A549 (cell line): ENCODE measurements at regions not wholly inside any gene's neighbourhood (a gene's known extent, or its start where the extent isn't known, plus 50 kb on each side); places are given as distances from the start of the nearest gene placed in this dataset.

Experiments
- ATAC-seq, 2 experiments: fragments of 200-7000 bp in 1 of 2; fragments of >200 bp in 1 of 2; cut with Nextera tagmentation in 1 of 2; cut with Tn5 transposase in 1 of 2; 3 replicates each; pipeline versions ENCODE4 v1.8.0 to v1.9.1; 2018 to 2020; ENCODE audit warnings: mild to moderate bottlenecking in 1 of 2, moderate library complexity in 1 of 2
- CTCF ChIA-PET: fragments of 300-600 bp; sonication (Branson Sonifier 250); formaldehyde crosslinking; extraction: SDS; loops from one replicate; lab custom pipeline; 2021; ENCODE audit warnings: antibody characterized with exemption, inconsistent platforms; lab: Yijun Ruan, JAX
- POLR2A ChIA-PET: fragments of 350-600 bp; formaldehyde crosslinking; extraction: SDS; loops from one replicate; lab custom pipeline; 2021; ENCODE audit warnings: antibody characterized with exemption, inconsistent platforms; lab: Yijun Ruan, JAX
- DNase-seq, 2 experiments: peaks; one replicate each; pipeline versions ENCODE4 v3.0.0 to v3.0.0-alpha.2; 2011 to 2016; ENCODE audit warnings: low read depth in 1 of 2, low spot score in 1 of 2
- FAIRE-seq: peaks from 2 replicates; lab custom pipeline; 2011; peaks lifted over from hg19 to GRCh38; lab: Jason Lieb, UNC
- H3K27ac ChIP-seq, 2 experiments: fragments of >200 bp; sonication (Bioruptor Twin); formaldehyde crosslinking; 3 replicates each; pipeline ENCODE4 v1.5.1; 2016 to 2017
- H3K4me1 ChIP-seq: fragments of >200 bp; sonication (Bioruptor Twin); formaldehyde crosslinking; 3 replicates; pipeline ENCODE4 v1.6.1; 2016
- H3K4me2 ChIP-seq: fragments of >200 bp; sonication (Bioruptor Twin); formaldehyde crosslinking; 3 replicates; pipeline ENCODE4 v1.6.1; 2016
- H3K4me3 ChIP-seq: fragments of >200 bp; sonication (Bioruptor Twin); formaldehyde crosslinking; 3 replicates; pipeline ENCODE4 v1.5.1; 2016
- H3K9me3 ChIP-seq: fragments of >200 bp; sonication (Bioruptor Twin); formaldehyde crosslinking; 3 replicates; pipeline ENCODE4 v1.6.1; 2016
- CBX8 ChIP-seq: fragments of 200-600 bp; sonication (generic); IDR thresholded peaks from 2 replicates; pipeline ENCODE4 v1.6.1; 2016
- CHD4 ChIP-seq: fragments of 200-600 bp; sonication (generic); IDR thresholded peaks from 2 replicates; pipeline ENCODE4 v1.6.1; 2016; ENCODE audit warnings: antibody characterized with exemption, mild to moderate bottlenecking, borderline replicate concordance
- EHF ChIP-seq: fragments of 250-450 bp; sonication (Bioruptor Pico); IDR thresholded peaks from 2 replicates; pipeline ENCODE4 v1.5.0; 2020; ENCODE audit warnings: mild to moderate bottlenecking
- EHMT2 ChIP-seq: fragments of 200-600 bp; sonication (generic); IDR thresholded peaks from 2 replicates; pipeline ENCODE4 v1.6.1; 2016; ENCODE audit warnings: antibody characterized with exemption, low read depth, mild to moderate bottlenecking, moderate library complexity
- EP300 ChIP-seq, 2 experiments: fragments of >200 bp; sonication (Bioruptor Twin); formaldehyde crosslinking; IDR thresholded peaks; 2 replicates in 1 of 2; 3 replicates in 1 of 2; pipeline ENCODE4 v1.6.1; 2016 to 2017
- FOSB ChIP-seq: fragments of 250-450 bp; sonication (Bioruptor Pico); IDR thresholded peaks from 2 replicates; pipeline ENCODE4 v1.5.0; 2020; ENCODE audit warnings: mild to moderate bottlenecking, moderate library complexity
- FOXS1 ChIP-seq: fragments of 250-450 bp; sonication (Bioruptor Pico); IDR thresholded peaks from 2 replicates; pipeline ENCODE4 v1.5.0; 2020; ENCODE audit warnings: mild to moderate bottlenecking, moderate library complexity
- GATA3 ChIP-seq: IDR thresholded peaks from 2 replicates; pipeline ENCODE4 v1.6.1; 2012; ENCODE audit warnings: borderline replicate concordance
- HEYL ChIP-seq: fragments of 250-450 bp; sonication (Bioruptor Pico); IDR thresholded peaks from 2 replicates; pipeline ENCODE4 v1.8.0; 2021; ENCODE audit warnings: mild to moderate bottlenecking, moderate library complexity
- HOXB13 ChIP-seq: fragments of 250-450 bp; sonication (Bioruptor Pico); IDR thresholded peaks from 2 replicates; pipeline ENCODE4 v1.5.0; 2020; ENCODE audit warnings: low read depth, mild to moderate bottlenecking, moderate library complexity
- HOXB5 ChIP-seq: fragments of 250-450 bp; sonication (Bioruptor Pico); IDR thresholded peaks from 2 replicates; pipeline ENCODE4 v1.5.0; 2020; ENCODE audit warnings: mild to moderate bottlenecking, moderate library complexity
- KDM1A ChIP-seq: fragments of 200-600 bp; sonication (generic); IDR thresholded peaks from 2 replicates; pipeline ENCODE4 v1.6.1; 2016; ENCODE audit warnings: low read depth, mild to moderate bottlenecking
- MYC ChIP-seq: IDR thresholded peaks from 2 replicates; pipeline ENCODE4 v1.6.1; 2012; ENCODE audit warnings: mild to moderate bottlenecking, inconsistent platforms, low read length, improper control_type of control experiment, borderline replicate concordance
- NFE2L2 ChIP-seq: fragments of 150-350 bp; conservative IDR thresholded peaks from 2 replicates; pipeline ENCODE4 v1.6.1; 2014; ENCODE audit warnings: low read length
- NR3C1 ChIP-seq: fragments of >200 bp; sonication (Bioruptor Twin); formaldehyde crosslinking; IDR thresholded peaks from 3 replicates; pipeline ENCODE4 v1.6.1; 2017
- POLR2A ChIP-seq: IDR thresholded peaks from 2 replicates; pipeline ENCODE4 v1.6.1; 2012; ENCODE audit warnings: mild to moderate bottlenecking, low read length
- POLR2AphosphoS2 ChIP-seq: conservative IDR thresholded peaks from 2 replicates; pipeline ENCODE4 v1.6.1; 2012; ENCODE audit warnings: low read length, improper control_type of control experiment, inconsistent platforms
- RAD21 ChIP-seq, 2 experiments: fragments of >200 bp in 1 of 2; sonication (Bioruptor Twin) in 1 of 2; formaldehyde crosslinking in 1 of 2; IDR thresholded peaks in 1 of 2; conservative IDR thresholded peaks in 1 of 2; 2 replicates in 1 of 2; 3 replicates in 1 of 2; pipeline ENCODE4 v1.6.1; 2012 to 2018; ENCODE audit warnings: inconsistent platforms in 1 of 2
- RARB ChIP-seq: fragments of 250-450 bp; sonication (Bioruptor Pico); IDR thresholded peaks from 2 replicates; pipeline ENCODE4 v1.8.0; 2021; ENCODE audit warnings: mild to moderate bottlenecking, moderate library complexity
- RFX5 ChIP-seq: fragments of 450-650 bp; IDR thresholded peaks from 2 replicates; pipeline ENCODE4 v1.7.1; 2014; ENCODE audit warnings: antibody characterized with exemption, mild to moderate bottlenecking, moderate library complexity
- RNF2 ChIP-seq: fragments of 200-600 bp; sonication (generic); IDR thresholded peaks from 2 replicates; pipeline ENCODE4 v1.6.1; 2016; ENCODE audit warnings: low read depth, mild to moderate bottlenecking, antibody characterized with exemption, moderate library complexity, borderline replicate concordance
- TFCP2L1 ChIP-seq: fragments of 250-450 bp; sonication (Bioruptor Pico); IDR thresholded peaks from 2 replicates; pipeline ENCODE4 v1.5.0; 2021; ENCODE audit warnings: mild to moderate bottlenecking
- TP53 ChIP-seq: fragments of 250-450 bp; sonication (Bioruptor Pico); IDR thresholded peaks from 2 replicates; pipeline ENCODE4 v1.5.0; 2021; ENCODE audit warnings: mild to moderate bottlenecking, moderate library complexity
- ZC3H11A ChIP-seq: fragments of 450-650 bp; IDR thresholded peaks from 2 replicates; pipeline ENCODE4 v1.6.1; 2014; ENCODE audit warnings: antibody characterized with exemption, mild to moderate bottlenecking
- ZSCAN20 ChIP-seq: fragments of 250-450 bp; sonication (Bioruptor Pico); IDR thresholded peaks from 2 replicates; pipeline ENCODE4 v1.8.0; 2022; ENCODE audit warnings: mild to moderate bottlenecking, moderate library complexity
- WGBS: methylation state at CpG from one replicate; pipeline ENCODE4 v1.1.6; 2017; ENCODE audit errors: missing lambda C conversion rate; 5-methylcytosine and 5-hydroxymethylcytosine counted together
- TF ChIP-seq, protein P1 (sequence below): fragments of 150-350 bp; IDR thresholded peaks from 2 replicates; pipeline ENCODE4 v1.6.1; 2014; ENCODE audit warnings: low read depth, mild to moderate bottlenecking, low read length
- TF ChIP-seq, protein P2 (sequence below): IDR thresholded peaks from 2 replicates; pipeline ENCODE4 v1.6.1; 2012
- TF ChIP-seq, protein P3 (sequence below): fragments of >200 bp; sonication (Bioruptor Twin); formaldehyde crosslinking; IDR thresholded peaks from 3 replicates; pipeline ENCODE4 v1.5.1; 2016
- TF ChIP-seq, protein P4 (sequence below): fragments of >200 bp; sonication (Bioruptor Twin); formaldehyde crosslinking; IDR thresholded peaks from 2 replicates; pipeline ENCODE4 v1.6.1; 2016
- TF ChIP-seq, protein P5 (sequence below): fragments of 250-450 bp; sonication (Bioruptor Pico); IDR thresholded peaks from 2 replicates; pipeline ENCODE4 v1.5.0; 2020; ENCODE audit warnings: low read depth, mild to moderate bottlenecking, moderate library complexity

DNA sequence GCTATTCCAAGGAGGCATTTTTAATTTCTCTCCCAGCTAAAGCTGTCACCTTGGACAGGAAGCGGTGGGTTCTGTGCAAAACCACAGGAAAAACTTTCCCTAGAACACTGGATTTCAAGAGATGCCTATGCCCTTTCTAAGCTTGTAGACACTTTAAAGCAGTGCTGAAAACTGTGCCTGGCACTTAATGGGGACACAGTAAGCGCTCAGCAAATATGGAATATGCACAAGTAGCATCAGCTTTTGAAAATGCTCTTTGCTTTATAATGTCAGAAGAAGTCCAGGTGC lies 50.9 kb upstream of the TARBP1 start:
- H3K9me3 ChIP-seq, result 0 out of 3 replicates have a peak, but pooled peaks cover 2% of the 10 kb centered on the region
- peak overlapping the region in 1 of 2 experiments; percentile 7; a peak in 1 of 6 replicates for H3K27ac ChIP-seq
- no peak overlapping the region for H3K4me2 ChIP-seq
- TF ChIP-seq NFE2L2 (no peak), RFX5 (no peak), NR3C1 (no peak), MYC (no peak), ZC3H11A (no peak), POLR2A (no peak), EHF (CRISPR knock-in tag) (no peak), RNF2 (no peak), POLR2AphosphoS2 (no peak), CBX8 (no peak), KDM1A (no peak), HOXB5 (CRISPR knock-in tag) (no peak)
- TF ChIP-seq, protein P1, sequence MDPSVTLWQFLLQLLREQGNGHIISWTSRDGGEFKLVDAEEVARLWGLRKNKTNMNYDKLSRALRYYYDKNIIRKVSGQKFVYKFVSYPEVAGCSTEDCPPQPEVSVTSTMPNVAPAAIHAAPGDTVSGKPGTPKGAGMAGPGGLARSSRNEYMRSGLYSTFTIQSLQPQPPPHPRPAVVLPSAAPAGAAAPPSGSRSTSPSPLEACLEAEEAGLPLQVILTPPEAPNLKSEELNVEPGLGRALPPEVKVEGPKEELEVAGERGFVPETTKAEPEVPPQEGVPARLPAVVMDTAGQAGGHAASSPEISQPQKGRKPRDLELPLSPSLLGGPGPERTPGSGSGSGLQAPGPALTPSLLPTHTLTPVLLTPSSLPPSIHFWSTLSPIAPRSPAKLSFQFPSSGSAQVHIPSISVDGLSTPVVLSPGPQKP, result no peak
- TF ChIP-seq, protein P2, sequence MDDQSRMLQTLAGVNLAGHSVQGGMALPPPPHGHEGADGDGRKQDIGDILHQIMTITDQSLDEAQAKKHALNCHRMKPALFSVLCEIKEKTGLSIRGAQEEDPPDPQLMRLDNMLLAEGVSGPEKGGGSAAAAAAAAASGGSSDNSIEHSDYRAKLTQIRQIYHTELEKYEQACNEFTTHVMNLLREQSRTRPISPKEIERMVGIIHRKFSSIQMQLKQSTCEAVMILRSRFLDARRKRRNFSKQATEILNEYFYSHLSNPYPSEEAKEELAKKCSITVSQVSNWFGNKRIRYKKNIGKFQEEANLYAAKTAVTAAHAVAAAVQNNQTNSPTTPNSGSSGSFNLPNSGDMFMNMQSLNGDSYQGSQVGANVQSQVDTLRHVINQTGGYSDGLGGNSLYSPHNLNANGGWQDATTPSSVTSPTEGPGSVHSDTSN, result no peak
- TF ChIP-seq, protein P3, sequence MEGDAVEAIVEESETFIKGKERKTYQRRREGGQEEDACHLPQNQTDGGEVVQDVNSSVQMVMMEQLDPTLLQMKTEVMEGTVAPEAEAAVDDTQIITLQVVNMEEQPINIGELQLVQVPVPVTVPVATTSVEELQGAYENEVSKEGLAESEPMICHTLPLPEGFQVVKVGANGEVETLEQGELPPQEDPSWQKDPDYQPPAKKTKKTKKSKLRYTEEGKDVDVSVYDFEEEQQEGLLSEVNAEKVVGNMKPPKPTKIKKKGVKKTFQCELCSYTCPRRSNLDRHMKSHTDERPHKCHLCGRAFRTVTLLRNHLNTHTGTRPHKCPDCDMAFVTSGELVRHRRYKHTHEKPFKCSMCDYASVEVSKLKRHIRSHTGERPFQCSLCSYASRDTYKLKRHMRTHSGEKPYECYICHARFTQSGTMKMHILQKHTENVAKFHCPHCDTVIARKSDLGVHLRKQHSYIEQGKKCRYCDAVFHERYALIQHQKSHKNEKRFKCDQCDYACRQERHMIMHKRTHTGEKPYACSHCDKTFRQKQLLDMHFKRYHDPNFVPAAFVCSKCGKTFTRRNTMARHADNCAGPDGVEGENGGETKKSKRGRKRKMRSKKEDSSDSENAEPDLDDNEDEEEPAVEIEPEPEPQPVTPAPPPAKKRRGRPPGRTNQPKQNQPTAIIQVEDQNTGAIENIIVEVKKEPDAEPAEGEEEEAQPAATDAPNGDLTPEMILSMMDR, result no peak
- H3K4me1 ChIP-seq, result peaks cover 18% of the 10 kb centered on the region
- H3K4me3 ChIP-seq, result no peak overlapping the region
- WGBS, result 92% methylated on average over 2 of the region's 2 CpGs
- no peak for ATAC-seq
- ChIA-PET POLR2A (no interaction called here), CTCF (interaction anchor here (0.9 to 1.8 kb wide), 5 partner anchors 8 to 42 kb away, joined by 3 to 4 read pairs (median 3); no protein-coding TSS in a partner anchor)
- no peak for DNase-seq
- FAIRE-seq, result no peak

DNA sequence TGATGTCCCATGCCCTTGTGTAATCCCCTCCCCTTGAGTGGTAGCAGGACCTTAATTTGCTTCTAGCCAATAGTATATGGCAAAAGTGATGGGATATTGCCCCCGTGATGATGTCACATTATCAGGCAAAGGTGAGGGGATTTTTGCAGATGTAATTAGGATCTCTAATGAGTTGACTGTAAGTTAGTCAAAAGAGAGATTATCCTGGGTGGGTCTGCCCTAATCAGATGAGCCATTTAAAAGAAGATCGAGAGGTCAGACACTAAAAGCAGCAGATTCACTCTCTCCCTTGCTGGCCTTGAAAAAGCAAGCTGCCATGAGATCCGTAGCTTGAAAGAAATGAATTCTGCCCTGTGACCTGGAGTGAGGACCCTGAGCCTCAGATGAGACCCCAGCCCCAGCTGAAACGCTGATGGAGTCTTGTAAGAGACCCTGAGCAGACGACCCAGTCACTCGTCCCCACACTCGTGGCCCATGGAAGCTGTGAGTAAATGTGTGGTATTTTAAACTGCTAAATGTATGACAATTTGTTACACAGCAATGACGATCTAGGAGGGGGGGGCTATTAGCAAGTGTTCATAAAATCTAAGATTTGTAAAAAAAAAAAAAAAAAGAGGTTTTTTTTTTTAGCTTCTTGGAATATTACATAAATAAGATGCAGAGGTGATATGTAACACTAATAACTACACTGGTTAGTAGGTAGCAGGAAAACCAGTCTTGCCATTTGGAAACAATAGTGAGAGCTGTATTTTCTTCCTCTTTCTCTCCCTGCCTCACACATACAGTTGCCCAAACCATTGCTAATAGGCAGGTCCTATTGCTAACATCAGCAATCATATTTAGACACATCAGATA lies 50.3 kb upstream of the TARBP1 start:
- peak overlapping the region in 1 of 2 experiments; percentile 55; a peak in 1 of 6 replicates for H3K27ac ChIP-seq
- 71% methylated on average over 8 of the region's 8 CpGs for WGBS
- H3K9me3 ChIP-seq, result 0 out of 3 replicates have a peak, but pooled peaks cover 2% of the 10 kb centered on the region
- DNase-seq (no peak), ATAC-seq (no peak), FAIRE-seq (no peak)
- no peak overlapping the region for H3K4me2 ChIP-seq
- peaks cover 22% of the 10 kb centered on the region for H3K4me1 ChIP-seq
- no peak overlapping the region for H3K4me3 ChIP-seq
- ChIA-PET POLR2A (no interaction called here), CTCF (interaction anchor here (0.6 to 1.5 kb wide), 6 partner anchors 9 to 626 kb away, joined by 3 read pairs; no protein-coding TSS in a partner anchor)
- TF ChIP-seq FOSB (CRISPR knock-in tag) (no peak), CHD4 (no peak), ZSCAN20 (no peak), RAD21 (conservative IDR thresholded peaks at IDR 0.05 in 1 of 2, IDR thresholded peaks at IDR 0.05 in 1 of 2) (no peak), MYC (no peak), TP53 (CRISPR knock-in tag) (no peak), KDM1A (no peak), FOXS1 (CRISPR knock-in tag) (no peak), HEYL (no peak), NFE2L2 (no peak), RARB (CRISPR knock-in tag) (no peak), TFCP2L1 (CRISPR knock-in tag) (no peak), HOXB13 (CRISPR knock-in tag) (no peak), EHMT2 (no peak), EP300 (IDR thresholded peaks at IDR 0.05) (no peak), GATA3 (no peak)
- TF ChIP-seq, protein P4, sequence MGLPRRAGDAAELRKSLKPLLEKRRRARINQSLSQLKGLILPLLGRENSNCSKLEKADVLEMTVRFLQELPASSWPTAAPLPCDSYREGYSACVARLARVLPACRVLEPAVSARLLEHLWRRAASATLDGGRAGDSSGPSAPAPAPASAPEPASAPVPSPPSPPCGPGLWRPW, result no peak
- TF ChIP-seq, protein P1, result no peak
- TF ChIP-seq, protein P5, sequence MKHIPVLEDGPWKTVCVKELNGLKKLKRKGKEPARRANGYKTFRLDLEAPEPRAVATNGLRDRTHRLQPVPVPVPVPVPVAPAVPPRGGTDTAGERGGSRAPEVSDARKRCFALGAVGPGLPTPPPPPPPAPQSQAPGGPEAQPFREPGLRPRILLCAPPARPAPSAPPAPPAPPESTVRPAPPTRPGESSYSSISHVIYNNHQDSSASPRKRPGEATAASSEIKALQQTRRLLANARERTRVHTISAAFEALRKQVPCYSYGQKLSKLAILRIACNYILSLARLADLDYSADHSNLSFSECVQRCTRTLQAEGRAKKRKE (CRISPR knock-in tag), result no peak
